GM19023 (cell line): ENCODE measurements at regions not wholly inside any gene's neighbourhood (a gene's known extent, or its start where the extent isn't known, plus 50 kb on each side); places are given as distances from the start of the nearest gene placed in this dataset.
"Not testable (repeated sequence)": the region's sequence is repeated elsewhere in the genome, so short reads cannot be mapped to it uniquely, and the experiment has no call there.

Experiments used
- ATAC-seq: cut with Tn5 transposase; IDR thresholded peaks from one replicate; pipeline ENCODE4 v1.9.1; 2021; ENCODE audit warnings: mild to moderate bottlenecking, moderate library complexity; ENCODE audit not compliant: unreplicated experiment

- ATAC-seq: no peak
These were observed 51.9 kb upstream of the TBL1XR1 start for GRCh38 chr3:177249203-177249602.

DNA sequence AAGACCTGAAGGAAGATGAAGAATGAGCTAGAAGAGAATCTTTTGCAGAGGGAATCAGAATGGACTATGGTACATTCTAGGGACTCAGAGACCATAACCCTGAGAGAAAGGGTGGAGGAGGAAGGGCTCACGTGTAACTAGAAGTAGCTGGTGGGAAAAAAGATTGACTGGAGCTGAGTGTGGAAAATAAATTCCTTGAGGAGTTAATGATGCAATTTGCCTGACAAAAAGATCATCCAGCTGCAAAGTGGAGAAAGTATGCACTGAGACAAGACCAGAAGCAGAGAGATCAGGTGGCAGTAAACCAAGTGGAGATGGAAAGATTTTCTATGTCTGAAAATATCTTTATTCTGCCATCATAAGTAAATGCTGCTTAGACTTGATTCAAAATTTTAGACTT is 52.9 kb upstream of the TBL1XR1 start:
- ATAC-seq: no peak

DNA sequence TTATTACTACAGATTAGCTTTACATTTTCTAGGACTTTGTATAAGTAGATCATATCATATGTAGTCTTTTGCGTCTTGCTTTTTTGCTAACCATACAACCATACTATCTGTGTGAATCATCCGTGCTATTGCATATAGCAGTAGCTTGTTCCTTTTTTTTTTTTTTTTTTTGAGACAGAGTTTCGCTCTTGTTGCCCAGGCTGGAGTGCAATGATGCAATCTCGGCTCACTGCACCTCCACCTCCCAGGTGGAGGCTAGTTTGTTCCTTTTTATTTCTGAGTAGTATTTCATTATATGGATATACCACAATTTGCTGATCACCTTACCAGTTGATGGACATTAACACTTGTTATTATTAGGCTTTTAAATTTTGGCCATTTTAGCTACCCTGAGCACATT is 54.5 kb upstream of the TBL1XR1 start:
- no peak for ATAC-seq

- no peak for ATAC-seq
These were observed 59.7 kb upstream of the TBL1XR1 start for GRCh38 chr3:177257006-177257405.

GRCh38 chr3:177257625-177258024 is 60.3 kb upstream of the TBL1XR1 start:
- no peak for ATAC-seq

DNA sequence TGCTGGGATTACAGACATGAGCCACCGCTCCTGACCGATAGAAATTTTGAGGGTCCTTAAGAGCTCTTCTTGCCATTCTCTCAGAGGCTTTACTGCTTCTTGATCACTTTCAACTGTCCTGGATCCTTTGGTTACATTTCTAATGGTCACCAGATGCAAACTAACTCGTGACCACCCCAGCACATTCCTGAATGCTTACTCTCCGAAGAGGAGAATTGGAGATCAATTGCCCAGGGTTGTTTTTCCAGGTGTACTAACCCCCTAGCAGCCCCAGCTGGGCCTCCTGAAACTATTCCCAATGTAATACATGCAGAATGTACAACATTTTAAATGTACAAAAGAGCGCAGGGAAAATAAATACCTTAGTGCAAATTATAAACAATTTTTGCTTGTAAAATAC is 65.1 kb upstream of the TBL1XR1 start:
- ATAC-seq: no peak

- no peak for ATAC-seq
These were observed 66.5 kb upstream of the TBL1XR1 start for GRCh38 chr3:177263615-177264368.

DNA sequence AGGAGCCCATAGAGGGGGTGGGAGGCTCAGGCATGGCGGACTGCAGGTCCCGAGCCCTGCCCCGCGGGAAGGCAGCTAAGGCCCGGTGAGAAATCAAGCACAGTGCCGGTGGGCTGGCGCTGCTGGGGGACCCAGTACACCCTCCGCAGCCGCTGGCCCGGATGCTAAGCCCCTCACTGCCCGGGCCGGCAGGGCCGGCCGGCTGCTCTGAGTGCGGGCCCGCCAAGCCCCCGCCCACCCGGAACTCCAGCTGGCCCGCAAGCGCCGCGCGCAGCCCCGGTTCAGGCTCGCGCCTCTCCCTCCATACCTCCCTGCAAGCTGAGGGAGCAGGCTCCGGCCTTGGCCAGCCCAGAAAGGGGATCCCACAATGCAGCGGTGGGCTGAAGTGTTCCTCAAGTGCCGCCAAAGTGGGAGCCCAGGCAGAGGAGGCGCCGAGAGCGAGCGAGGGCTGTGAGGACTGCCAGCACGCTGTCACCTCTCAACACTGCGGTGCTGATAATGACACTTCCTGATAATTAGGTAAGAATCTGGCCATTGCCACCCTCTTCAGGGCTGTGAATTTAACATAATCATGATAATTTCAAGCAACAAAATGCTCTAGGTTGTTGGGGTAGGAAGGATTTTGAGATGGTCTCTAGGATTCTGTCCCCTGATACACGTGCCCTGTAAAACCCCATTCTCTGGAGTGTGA is 74.7 kb upstream of the TBL1XR1 start:
- not testable (repeated sequence) for ATAC-seq

GRCh38 chr3:177278016-177278415 is 80.7 kb upstream of the TBL1XR1 start:
- ATAC-seq: no peak

DNA sequence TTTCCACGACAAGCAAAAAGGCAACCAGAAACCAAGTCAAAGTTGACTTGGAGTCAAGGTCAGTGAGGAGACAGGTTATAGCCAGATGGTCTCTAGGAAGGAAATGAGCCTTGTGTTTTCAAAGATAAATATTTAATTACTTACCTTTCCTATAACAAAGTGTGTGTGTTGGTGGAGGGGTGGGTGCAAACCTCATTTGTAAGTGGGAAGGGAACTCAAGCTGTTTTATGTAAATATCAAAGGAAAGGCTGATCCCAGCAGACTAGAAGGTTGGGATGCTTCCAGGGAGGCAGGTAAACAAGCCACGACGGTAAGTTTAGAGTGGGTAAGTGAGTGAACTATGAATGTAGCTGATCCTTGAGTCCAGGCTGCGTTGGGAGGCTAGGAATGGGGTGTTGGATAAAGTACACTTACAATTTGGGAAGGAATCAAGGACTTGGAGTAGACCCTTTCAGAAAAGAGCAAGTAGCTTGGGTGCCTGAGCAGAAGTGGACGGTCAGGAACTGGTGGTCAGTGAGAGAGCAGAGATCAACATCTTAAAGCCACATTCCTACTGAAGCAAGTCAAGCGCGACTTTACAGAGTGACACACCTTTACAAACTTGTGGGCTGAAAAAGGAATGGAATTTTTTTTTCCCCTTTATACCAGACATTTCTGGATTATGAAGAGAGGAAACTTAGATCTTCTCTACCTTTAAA is 82.0 kb upstream of the TBL1XR1 start:
- no peak for ATAC-seq

GRCh38 chr3:177281292-177282118 is 84.2 kb upstream of the TBL1XR1 start:
- ATAC-seq: no peak

GRCh38 chr3:177282119-177282655 is 84.9 kb upstream of the TBL1XR1 start:
- ATAC-seq: no peak

DNA sequence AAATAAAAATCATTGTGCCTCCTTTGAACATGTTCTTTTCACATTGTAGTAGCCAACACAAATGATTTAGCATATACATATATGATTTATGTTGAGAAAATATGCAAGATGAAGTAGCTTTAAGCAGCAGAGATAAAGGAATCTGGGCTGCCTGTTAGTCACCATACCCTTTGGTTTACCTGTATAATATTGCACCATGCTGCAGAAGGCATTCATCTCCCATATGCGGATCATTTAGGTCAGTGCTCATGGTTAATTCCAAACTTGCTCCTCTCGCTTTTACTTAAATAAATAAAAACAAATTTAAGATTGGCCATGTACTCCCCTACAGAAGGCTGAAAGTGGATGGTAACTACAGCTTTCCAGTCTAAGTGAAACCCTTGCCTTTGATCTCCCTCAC is 86.7 kb upstream of the TBL1XR1 start:
- no peak for ATAC-seq

DNA sequence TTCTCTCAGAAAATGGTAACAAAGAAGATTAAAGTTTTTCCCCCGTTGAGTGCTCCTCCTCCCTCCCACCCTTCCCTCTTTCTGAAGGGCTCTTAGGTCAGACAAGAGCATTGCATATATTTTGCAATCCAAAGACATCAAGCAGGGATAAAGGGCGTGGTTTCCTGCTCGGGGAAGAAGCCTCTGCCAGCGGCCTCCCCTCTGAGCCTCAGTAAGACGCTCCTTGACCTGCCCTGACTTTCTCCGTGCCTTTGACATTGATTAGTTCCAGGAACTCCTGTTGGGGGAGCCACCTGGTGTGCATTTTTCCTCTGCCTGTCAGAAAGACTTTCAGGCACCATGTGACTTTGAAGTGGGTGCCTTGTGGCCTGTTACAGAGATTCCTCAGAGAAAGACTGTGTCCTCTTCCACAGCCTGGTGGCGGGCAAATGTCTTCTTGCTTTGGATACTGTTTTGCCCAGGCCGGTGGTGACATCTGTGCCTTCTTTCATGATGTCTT is 87.2 kb upstream of the TBL1XR1 start:
- no peak for ATAC-seq

GRCh38 chr3:177286034-177286433 is 88.8 kb upstream of the TBL1XR1 start:
- ATAC-seq: no peak

GRCh38 chr3:177287231-177287630 is 89.9 kb upstream of the TBL1XR1 start:
- no peak for ATAC-seq

GRCh38 chr3:177290633-177291032 is 93.4 kb upstream of the TBL1XR1 start:
- no peak for ATAC-seq

DNA sequence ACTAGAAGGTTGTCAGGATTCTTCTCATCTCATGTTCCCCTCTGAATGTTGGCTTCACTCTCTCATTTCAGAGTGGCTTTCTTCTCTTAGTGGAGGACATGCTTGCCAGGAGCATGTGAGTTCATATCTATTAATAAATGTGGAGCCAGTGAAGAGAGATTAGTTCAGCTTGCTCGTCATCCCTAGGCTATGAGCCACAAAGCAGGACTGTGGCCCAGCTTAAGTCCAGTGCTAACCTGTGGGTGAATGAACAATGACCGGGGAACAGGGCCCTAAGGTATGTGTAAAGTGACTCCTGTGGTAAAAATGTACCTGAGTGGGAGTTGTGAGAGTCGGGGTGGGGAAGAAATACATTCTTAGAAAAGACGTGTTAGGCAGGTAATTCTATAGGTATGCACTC is 96.9 kb upstream of the TBL1XR1 start:
- ATAC-seq: no peak

- ATAC-seq: no peak
These were observed 97.8 kb upstream of the TBL1XR1 start for GRCh38 chr3:177295116-177295515.

DNA sequence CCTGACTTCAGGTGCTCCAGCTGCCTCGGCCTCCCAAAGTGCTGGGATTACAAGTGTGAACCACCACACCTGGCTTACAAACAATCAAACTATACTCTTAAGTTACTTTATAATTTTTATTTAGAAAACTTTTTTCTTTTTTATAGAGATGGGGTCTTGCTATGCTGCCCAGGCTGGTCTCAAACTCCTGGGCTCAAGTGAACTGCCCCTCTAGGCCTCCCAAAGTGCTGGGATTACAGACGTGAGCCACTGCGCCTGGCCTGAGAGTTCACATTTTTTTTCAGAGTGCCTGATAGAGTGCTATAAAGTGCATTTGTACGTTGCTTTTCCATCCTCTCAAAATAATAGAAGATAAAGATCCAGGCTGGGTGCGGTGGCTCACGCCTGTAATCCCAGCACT is 102.0 kb upstream of the TBL1XR1 start:
- ATAC-seq: no peak
